ENCODE measurements at regions not wholly inside any gene's neighbourhood (a gene's known extent, or its start where the extent isn't known, plus 50 kb on each side); places are given as distances from the start of the nearest gene placed in this dataset.

- no peaks in the 10 kb centered on the region for H3K27me3 ChIP-seq
- no peak overlapping the region for H3K27ac ChIP-seq
- no peaks in the 10 kb centered on the region for H3K4me1 ChIP-seq
- H3K36me3 ChIP-seq: no peaks in the 10 kb centered on the region
- no peaks in the 10 kb centered on the region for H3K9me3 ChIP-seq
- no peak overlapping the region for H3K4me3 ChIP-seq (replicated peaks in 1 of 3)
- intact Hi-C loops (cut with DNase I): no loop called here
- TF ChIP-seq CTCF (IDR thresholded peaks at IDR 0.05): no peak
- no peak for TF ChIP-seq POLR2A (IDR thresholded peaks at IDR 0.05)
- DNase-seq: no peak
These were observed 149.8 kb downstream of the CYP26B1 start for GRCh38 chr2:71997843-71998242.

GRCh38 chr2:71995067-71995665 is 152.5 kb downstream of the CYP26B1 start:
- 81 to 83% methylated on average over 3 of the region's 3 CpGs for WGBS, 2 donors
- no peak overlapping the region for H3K4me3 ChIP-seq (replicated peaks in 1 of 3)
- no peak overlapping the region for H3K27ac ChIP-seq
- intact Hi-C loops (cut with DNase I): no loop called here
- H3K36me3 ChIP-seq: no peaks in the 10 kb centered on the region
- TF ChIP-seq CTCF (IDR thresholded peaks at IDR 0.05) (peak in 1 of 6 experiments; percentile 19), POLR2A (IDR thresholded peaks at IDR 0.05) (no peak)
- H3K4me1 ChIP-seq: no peaks in the 10 kb centered on the region
- no peak for DNase-seq
- no peaks in the 10 kb centered on the region for H3K9me3 ChIP-seq
- no peaks in the 10 kb centered on the region for H3K27me3 ChIP-seq

- 66 to 74% methylated on average over 2 of the region's 2 CpGs for WGBS, 2 donors
These were observed 155.6 kb downstream of the CYP26B1 start for GRCh38 chr2:71992036-71992435.

GRCh38 chr2:71991397-71991796 is 156.3 kb downstream of the CYP26B1 start:
- Histone ChIP-seq H3K27ac (no peak overlapping the region), H3K4me3 (replicated peaks in 1 of 3) (no peak overlapping the region), H3K27me3 (no peaks in the 10 kb centered on the region), H3K36me3 (no peaks in the 10 kb centered on the region), H3K4me1 (no peaks in the 10 kb centered on the region), H3K9me3 (no peaks in the 10 kb centered on the region)
- intact Hi-C loops (cut with DNase I): no loop called here
- 92 to 96% methylated on average over 4 of the region's 4 CpGs for WGBS, 2 donors
- TF ChIP-seq CTCF (IDR thresholded peaks at IDR 0.05): no peak
- no peak for TF ChIP-seq POLR2A (IDR thresholded peaks at IDR 0.05)
- DNase-seq: no peak

More at GRCh38 chr2:71992036-71992435, 155.6 kb downstream of the CYP26B1 start:
- H3K27me3 ChIP-seq: no peaks in the 10 kb centered on the region
- TF ChIP-seq POLR2A (IDR thresholded peaks at IDR 0.05) (no peak), CTCF (IDR thresholded peaks at IDR 0.05) (no peak)
- H3K9me3 ChIP-seq: no peaks in the 10 kb centered on the region
- no peaks in the 10 kb centered on the region for H3K36me3 ChIP-seq
- no peak for DNase-seq
- H3K4me3 ChIP-seq (replicated peaks in 1 of 3): no peak overlapping the region
- H3K4me1 ChIP-seq: no peaks in the 10 kb centered on the region
- intact Hi-C loops (cut with DNase I): no loop called here
- H3K27ac ChIP-seq: no peak overlapping the region

GRCh38 chr2:71990826-71991225 is 156.8 kb downstream of the CYP26B1 start:
- H3K9me3 ChIP-seq: no peaks in the 10 kb centered on the region
- H3K4me3 ChIP-seq (replicated peaks in 1 of 3): no peak overlapping the region
- 95 to 99% methylated on average over 3 of the region's 3 CpGs for whole genome bisulfite sequencing, 2 donors
- intact Hi-C loops (cut with DNase I): no loop called here
- DNase-seq: no peak
- H3K27ac ChIP-seq: no peak overlapping the region
- TF ChIP-seq POLR2A (IDR thresholded peaks at IDR 0.05) (no peak), CTCF (IDR thresholded peaks at IDR 0.05) (no peak)
- no peaks in the 10 kb centered on the region for H3K4me1 ChIP-seq
- no peaks in the 10 kb centered on the region for H3K36me3 ChIP-seq
- no peaks in the 10 kb centered on the region for H3K27me3 ChIP-seq
